CD4-positive, alpha-beta memory T cell (primary cell): ENCODE measurements at regions not wholly inside any gene's neighbourhood (a gene's known extent, or its start where the extent isn't known, plus 50 kb on each side); places are given as distances from the start of the nearest gene placed in this dataset.

Experiments
- CTCF ChIA-PET: fragments of 350-600 bp; sonication (Branson Sonifier 250); formaldehyde crosslinking; loops from one replicate; lab custom pipeline; 2021; ENCODE audit warnings: inconsistent platforms; ENCODE audit not compliant: partially characterized antibody; lab: Charles Lee
- POLR2A ChIA-PET: fragments of 350-600 bp; sonication (Branson Sonifier 250); formaldehyde crosslinking; loops from one replicate; lab custom pipeline; 2021; ENCODE audit not compliant: partially characterized antibody; lab: Charles Lee
- DNase-seq, 5 donors: peaks; one replicate each; pipeline versions ENCODE4 v3.0.0 to v3.0.0-alpha.2; 2020 to 2022; ENCODE audit warnings: mixed read lengths in 1 of 5
- H3K27ac ChIP-seq: one replicate; pipeline ENCODE4 v1.7.0; 2013; ENCODE audit warnings: low read depth, low read length
- H3K27me3 ChIP-seq: 2 replicates; pipeline ENCODE4 v1.7.0; 2013; ENCODE audit warnings: mild to moderate bottlenecking, low read length, moderate library complexity; ENCODE audit not compliant: insufficient read depth
- H3K36me3 ChIP-seq: 2 replicates; pipeline ENCODE4 v1.7.0; 2013; ENCODE audit warnings: mild to moderate bottlenecking, low read length, moderate library complexity; ENCODE audit not compliant: insufficient read depth
- H3K4me1 ChIP-seq: 2 replicates; pipeline ENCODE4 v1.7.0; 2013; ENCODE audit warnings: mild to moderate bottlenecking, low read length, moderate library complexity; ENCODE audit not compliant: insufficient read depth
- H3K4me3 ChIP-seq, 2 donors: one replicate each; pipeline ENCODE4 v1.7.0; 2013; ENCODE audit warnings: low read length in 2 of 2, mild to moderate bottlenecking in 1 of 2
- H3K9me3 ChIP-seq, 2 donors: one replicate each; pipeline ENCODE4 v1.7.0; 2013; ENCODE audit warnings: low read length in 2 of 2, control low read depth in 1 of 2; ENCODE audit not compliant: control insufficient read depth in 1 of 2
- H3K27ac Mint-ChIP-seq, 7 donors: one replicate each; pipeline ENCODE4 v1.8.0; 2020 to 2021; ENCODE audit warnings: mixed read lengths in 7 of 7, mild to moderate bottlenecking in 6 of 7, inconsistent platforms in 3 of 7, moderate library complexity in 3 of 7
- H3K27me3 Mint-ChIP-seq, 2 donors: one replicate each; pipeline ENCODE4 v1.8.0; 2020 to 2021; ENCODE audit warnings: mixed read lengths in 2 of 2
- H3K36me3 Mint-ChIP-seq, 2 donors: one replicate each; pipeline ENCODE4 v1.8.0; 2020 to 2021; ENCODE audit warnings: mixed read lengths in 2 of 2, inconsistent platforms in 1 of 2, mild to moderate bottlenecking in 1 of 2
- H3K4me1 Mint-ChIP-seq, 4 donors: one replicate each; pipeline ENCODE4 v1.8.0; 2020 to 2021; ENCODE audit warnings: mixed read lengths in 4 of 4, mild to moderate bottlenecking in 1 of 4
- H3K4me3 Mint-ChIP-seq, 8 donors: one replicate each; pipeline ENCODE4 v1.8.0; 2020 to 2021; ENCODE audit warnings: mixed read lengths in 8 of 8, mild to moderate bottlenecking in 7 of 8, moderate library complexity in 6 of 8, inconsistent platforms in 3 of 8
- H3K9me3 Mint-ChIP-seq, 8 donors: one replicate each; pipeline ENCODE4 v1.8.0; 2020 to 2021; ENCODE audit warnings: mixed read lengths in 8 of 8, mild to moderate bottlenecking in 5 of 8, inconsistent platforms in 3 of 8, moderate library complexity in 1 of 8
- intact Hi-C: fragments of 100-400 bp; cut with micrococcal nuclease; formaldehyde crosslinking; loops from one replicate; pipeline ENCODE4 v1.15.1; 2023

DNA sequence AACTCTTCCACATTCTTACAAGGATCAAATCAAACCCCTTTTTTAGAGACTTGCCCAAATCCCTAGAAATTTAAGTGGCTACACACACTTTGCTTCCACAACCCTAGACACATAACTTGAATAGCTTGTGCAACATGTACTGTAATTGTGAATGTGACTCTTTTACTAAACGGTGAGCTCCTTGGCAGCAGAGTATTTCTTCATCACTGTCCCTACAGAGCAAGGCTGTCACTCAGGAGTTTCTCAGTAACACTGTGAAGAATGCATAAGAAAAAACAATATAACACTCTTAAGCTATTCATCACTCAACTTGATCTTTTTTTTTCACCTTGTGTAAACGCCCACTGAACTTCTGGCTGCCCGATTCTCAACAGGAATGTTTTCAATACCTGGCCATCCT lies 53.8 kb upstream of the ADAMTS18 start:
- ChIA-PET CTCF (no interaction called here), POLR2A (no interaction called here)
- Histone ChIP-seq H3K4me3 (no peak overlapping the region), H3K27me3 (no peaks in the 10 kb centered on the region), H3K9me3 (no peaks in the 10 kb centered on the region), H3K4me1 (no peaks in the 10 kb centered on the region), H3K27ac (no peak overlapping the region), H3K36me3 (no peaks in the 10 kb centered on the region)
- no peak for DNase-seq
- no peaks in the 10 kb centered on the region for H3K4me1 Mint-ChIP-seq
- H3K4me3 Mint-ChIP-seq = no peak overlapping the region
- no peaks in the 10 kb centered on the region for H3K36me3 Mint-ChIP-seq
- H3K9me3 Mint-ChIP-seq = peaks cover 0 to 16% (median 5%) of the 10 kb centered on the region in 8 donors
- intact Hi-C loops = no loop called here
- no peak overlapping the region for H3K27ac Mint-ChIP-seq
- peaks cover 0 to 3% of the 10 kb centered on the region in 2 donors for H3K27me3 Mint-ChIP-seq

GRCh38 chr16:77491091-77491490 lies 56.3 kb upstream of the ADAMTS18 start:
- no peak overlapping the region for H3K27ac ChIP-seq
- no peak overlapping the region for H3K4me3 Mint-ChIP-seq
- H3K36me3 ChIP-seq = no peaks in the 10 kb centered on the region
- H3K4me1 Mint-ChIP-seq = no peaks in the 10 kb centered on the region
- intact Hi-C loops = no loop called here
- H3K36me3 Mint-ChIP-seq = no peaks in the 10 kb centered on the region
- no peak overlapping the region for H3K4me3 ChIP-seq
- no peaks in the 10 kb centered on the region for H3K27me3 ChIP-seq
- H3K27me3 Mint-ChIP-seq = peaks cover 0 to 3% of the 10 kb centered on the region in 2 donors
- peaks cover 0 to 13% (median 4%) of the 10 kb centered on the region in 8 donors for H3K9me3 Mint-ChIP-seq
- DNase-seq = no peak
- no peaks in the 10 kb centered on the region for H3K4me1 ChIP-seq
- POLR2A ChIA-PET = no interaction called here
- no peak overlapping the region for H3K27ac Mint-ChIP-seq
- CTCF ChIA-PET = no interaction called here
- H3K9me3 ChIP-seq = no peaks in the 10 kb centered on the region

DNA sequence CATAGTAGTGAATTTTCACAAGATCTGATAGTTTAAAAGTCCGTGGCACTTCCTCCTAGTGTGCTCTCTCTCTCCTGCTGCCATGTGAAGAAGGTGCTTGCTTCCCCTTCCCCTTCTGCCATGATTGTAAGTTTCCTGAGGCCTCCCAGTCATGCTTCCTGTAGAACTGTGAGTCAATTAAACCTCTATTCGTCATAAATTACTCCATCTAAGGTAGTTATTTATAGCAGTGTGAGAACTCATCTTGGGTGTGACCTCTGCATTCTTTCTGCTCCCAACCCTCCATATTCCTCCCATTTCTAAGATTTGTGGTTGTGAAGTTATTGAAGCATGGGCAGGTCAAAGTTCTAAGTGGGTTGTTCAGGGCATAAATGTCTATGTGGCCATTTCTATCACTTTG lies 62.1 kb upstream of the ADAMTS18 start:
- H3K4me1 ChIP-seq = no peaks in the 10 kb centered on the region
- no peak for DNase-seq
- intact Hi-C loops = no loop called here
- ChIA-PET POLR2A (no interaction called here), CTCF (no interaction called here)
- no peaks in the 10 kb centered on the region for H3K9me3 ChIP-seq
- Mint-ChIP-seq H3K27ac (no peak overlapping the region), H3K36me3 (no peaks in the 10 kb centered on the region), H3K4me1 (no peaks in the 10 kb centered on the region), H3K4me3 (no peak overlapping the region), H3K27me3 (peaks cover 0 to 2% of the 10 kb centered on the region in 2 donors), H3K9me3 (peaks cover 0 to 5% (median 3%) of the 10 kb centered on the region in 8 donors)
- H3K4me3 ChIP-seq = no peak overlapping the region
- no peaks in the 10 kb centered on the region for H3K27me3 ChIP-seq
- no peak overlapping the region for H3K27ac ChIP-seq
- H3K36me3 ChIP-seq = no peaks in the 10 kb centered on the region

DNA sequence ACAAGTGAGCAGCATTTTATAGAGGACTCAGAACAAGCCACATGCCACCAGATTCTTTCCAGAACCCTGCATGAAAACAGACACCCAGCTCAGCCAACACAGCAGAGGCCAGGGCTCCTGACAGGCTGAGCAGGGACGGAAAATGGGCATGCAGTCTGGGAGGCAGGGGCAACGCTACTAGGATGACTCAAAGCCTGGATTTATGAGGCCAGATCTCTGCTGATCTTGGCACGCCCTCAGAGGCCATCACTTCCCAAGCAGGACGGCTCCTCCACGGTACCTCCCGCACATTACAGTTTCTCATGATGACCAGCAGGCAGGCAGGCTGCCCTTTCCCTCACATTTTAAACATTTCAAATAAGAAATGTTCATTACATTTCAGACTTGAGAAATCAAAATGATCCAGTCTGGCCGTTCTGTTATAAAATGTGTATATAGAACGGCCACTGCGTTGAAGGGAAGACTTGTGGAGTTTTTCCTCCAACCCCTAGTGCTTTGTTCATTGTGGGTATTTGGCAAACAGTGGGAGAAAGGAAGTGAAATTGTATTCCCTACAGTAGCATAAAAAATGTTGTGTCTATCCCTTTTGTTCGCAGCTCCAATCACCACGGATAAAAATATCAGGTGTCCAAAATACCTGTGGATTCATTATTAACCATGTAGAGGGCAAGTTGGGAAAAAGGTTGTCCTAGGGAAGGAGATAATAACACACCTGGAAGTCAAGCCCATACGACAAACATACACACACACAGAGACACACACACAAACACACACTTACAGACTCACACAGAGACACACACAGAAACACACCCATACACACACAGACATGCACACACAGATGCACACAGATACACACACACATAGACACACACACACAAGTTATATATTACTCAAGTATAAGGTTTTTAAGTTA lies 64.8 kb upstream of the ADAMTS18 start:
- Histone ChIP-seq H3K9me3 (no peaks in the 10 kb centered on the region), H3K27ac (no peak overlapping the region), H3K27me3 (no peaks in the 10 kb centered on the region), H3K4me1 (no peaks in the 10 kb centered on the region), H3K4me3 (no peak overlapping the region), H3K36me3 (no peaks in the 10 kb centered on the region)
- no peak for DNase-seq
- Mint-ChIP-seq H3K4me3 (no peak overlapping the region), H3K36me3 (no peaks in the 10 kb centered on the region), H3K4me1 (no peaks in the 10 kb centered on the region), H3K27ac (no peak overlapping the region), H3K9me3 (peaks cover 0 to 4% (median 2%) of the 10 kb centered on the region in 8 donors), H3K27me3 (peaks cover 0 to 2% of the 10 kb centered on the region in 2 donors)
- POLR2A ChIA-PET = no interaction called here
- intact Hi-C loops = no loop called here
- CTCF ChIA-PET = no interaction called here

DNA sequence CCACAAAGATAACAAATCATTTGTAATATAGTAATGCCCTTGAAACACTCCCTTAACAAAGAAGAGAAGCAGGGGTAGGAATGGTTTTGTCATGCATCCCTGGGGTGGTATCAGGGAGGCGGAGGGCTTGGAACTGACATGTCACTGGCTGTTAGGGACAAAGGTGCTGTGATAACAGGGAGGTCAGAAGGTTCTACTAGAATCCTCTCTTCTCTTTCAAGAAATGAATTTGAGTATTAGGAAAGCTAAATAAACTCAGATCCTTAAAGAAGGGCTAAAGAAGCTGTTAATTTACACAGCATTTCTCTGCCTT lies 65.4 kb upstream of the ADAMTS18 start:
- ChIA-PET POLR2A (no interaction called here), CTCF (no interaction called here)
- Mint-ChIP-seq H3K9me3 (peaks cover 0 to 4% (median 2%) of the 10 kb centered on the region in 8 donors), H3K36me3 (no peaks in the 10 kb centered on the region), H3K27me3 (peaks cover 0 to 2% of the 10 kb centered on the region in 2 donors), H3K4me3 (no peak overlapping the region), H3K27ac (no peak overlapping the region), H3K4me1 (no peaks in the 10 kb centered on the region)
- intact Hi-C loops = no loop called here
- H3K36me3 ChIP-seq = no peaks in the 10 kb centered on the region
- no peaks in the 10 kb centered on the region for H3K27me3 ChIP-seq
- no peaks in the 10 kb centered on the region for H3K9me3 ChIP-seq
- H3K4me1 ChIP-seq = no peaks in the 10 kb centered on the region
- DNase-seq = no peak
- no peak overlapping the region for H3K27ac ChIP-seq
- H3K4me3 ChIP-seq = no peak overlapping the region

DNA sequence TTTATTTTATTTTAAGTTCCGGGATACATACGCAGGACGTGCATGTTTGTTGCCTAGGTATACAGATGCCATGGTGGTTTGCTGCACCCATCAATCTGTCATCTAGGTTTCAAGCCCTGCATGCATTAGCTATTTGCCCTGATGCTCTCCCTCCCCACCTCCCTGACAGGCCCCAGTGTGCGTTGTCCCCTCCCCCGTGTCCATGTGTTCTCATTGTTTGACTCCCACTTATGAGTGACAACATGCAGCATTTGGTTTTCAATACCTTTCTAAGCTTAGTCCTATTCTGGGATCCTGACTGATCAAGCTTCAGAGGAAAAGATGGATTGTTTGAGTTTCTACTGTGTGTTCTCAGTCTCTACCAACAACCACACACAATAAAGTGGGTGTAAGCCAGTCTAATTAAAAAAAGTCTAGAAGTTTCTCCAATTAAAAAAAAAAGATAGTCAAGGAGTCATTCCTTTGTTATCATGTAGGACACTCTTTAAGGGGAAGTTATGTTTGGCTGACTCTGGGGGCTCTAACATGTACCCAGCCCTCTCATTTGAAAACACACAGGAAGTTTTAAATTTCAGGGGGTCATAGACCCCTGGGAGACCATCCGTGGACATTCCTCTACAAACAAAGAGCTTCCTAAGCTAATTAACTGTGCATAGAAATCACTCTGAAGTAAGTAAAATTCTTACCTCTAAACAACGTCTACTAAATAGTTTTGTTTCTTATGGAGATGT lies 66.3 kb upstream of the ADAMTS18 start:
- no peak overlapping the region for H3K4me3 Mint-ChIP-seq
- peaks cover 0 to 4% (median 3%) of the 10 kb centered on the region in 8 donors for H3K9me3 Mint-ChIP-seq
- ChIA-PET CTCF (interaction anchor here (0.6 kb wide), 1 partner anchor 63 kb away, joined by 4 read pairs; no protein-coding TSS in a partner anchor), POLR2A (no interaction called here)
- no peak overlapping the region for H3K27ac ChIP-seq
- no peak for DNase-seq
- no peaks in the 10 kb centered on the region for H3K4me1 Mint-ChIP-seq
- intact Hi-C loops = no loop called here
- no peak overlapping the region for H3K4me3 ChIP-seq
- no peak overlapping the region for H3K27ac Mint-ChIP-seq
- no peaks in the 10 kb centered on the region for H3K36me3 ChIP-seq
- no peaks in the 10 kb centered on the region for H3K4me1 ChIP-seq
- peaks cover 0 to 2% of the 10 kb centered on the region in 2 donors for H3K27me3 Mint-ChIP-seq
- H3K9me3 ChIP-seq = no peaks in the 10 kb centered on the region
- H3K27me3 ChIP-seq = no peaks in the 10 kb centered on the region
- no peaks in the 10 kb centered on the region for H3K36me3 Mint-ChIP-seq

DNA sequence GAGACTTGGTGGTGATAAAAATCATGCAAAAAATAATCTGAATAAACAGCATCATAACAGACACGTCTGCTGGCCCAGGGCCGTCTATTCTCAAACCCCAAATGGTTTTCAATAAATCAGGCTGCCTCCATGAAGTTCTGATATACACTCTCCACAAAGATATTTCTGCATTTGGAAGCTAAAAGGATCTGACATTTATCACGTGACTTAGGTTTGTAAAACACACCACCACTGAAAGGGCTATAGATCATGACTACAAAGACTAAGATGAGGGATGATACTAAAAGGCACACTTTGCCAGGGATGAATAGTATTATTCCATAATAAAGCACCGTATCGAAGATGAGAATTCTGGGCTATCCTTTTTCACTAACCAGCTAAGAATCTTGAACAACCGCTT lies 67.6 kb upstream of the ADAMTS18 start:
- no peaks in the 10 kb centered on the region for H3K9me3 ChIP-seq
- H3K4me3 Mint-ChIP-seq = no peak overlapping the region
- DNase-seq = no peak
- no peaks in the 10 kb centered on the region for H3K4me1 Mint-ChIP-seq
- ChIA-PET CTCF (no interaction called here), POLR2A (no interaction called here)
- no peaks in the 10 kb centered on the region for H3K27me3 ChIP-seq
- H3K36me3 ChIP-seq = no peaks in the 10 kb centered on the region
- H3K27ac ChIP-seq = no peak overlapping the region
- no peak overlapping the region for H3K4me3 ChIP-seq
- peaks cover 0 to 3% (median 0%) of the 10 kb centered on the region in 8 donors for H3K9me3 Mint-ChIP-seq
- no peaks in the 10 kb centered on the region for H3K4me1 ChIP-seq
- intact Hi-C loops = no loop called here
- no peak overlapping the region for H3K27ac Mint-ChIP-seq
- H3K36me3 Mint-ChIP-seq = no peaks in the 10 kb centered on the region
- no peaks in the 10 kb centered on the region for H3K27me3 Mint-ChIP-seq
